Lower leg skin (tissue), 4 donors: ENCODE measurements at regions not wholly inside any gene's neighbourhood (a gene's known extent, or its start where the extent isn't known, plus 50 kb on each side); places are given as distances from the start of the nearest gene placed in this dataset.

Source experiments
- DNase-seq, 2 donors: peaks; one replicate each; pipeline ENCODE4 v3.0.0-alpha.2; 2019; ENCODE audit warnings: low spot score in 2 of 2
- H3K4me3 ChIP-seq: fragments of 200-600 bp; sonication (generic); 2 replicates; pipeline ENCODE4 v1.5.1; 2017; ENCODE audit warnings: mild to moderate bottlenecking, low read depth; ENCODE audit not compliant: poor library complexity, severe bottlenecking
- CTCF ChIP-seq, 3 donors: fragments of 450-650 bp; IDR thresholded peaks; one replicate each; pipeline ENCODE4 v1.5.1; 2016; ENCODE audit warnings: antibody characterized with exemption in 3 of 3, mild to moderate bottlenecking in 3 of 3, moderate library complexity in 2 of 3
- POLR2A ChIP-seq, 2 donors: fragments of 450-650 bp; IDR thresholded peaks; one replicate each; pipeline ENCODE4 v1.6.1; 2016 to 2017; ENCODE audit warnings: antibody characterized with exemption in 2 of 2, mild to moderate bottlenecking in 1 of 2, moderate library complexity in 1 of 2
- WGBS, 2 donors: methylation state at CpG; one replicate each; pipeline ENCODE4 v1.1.5; 2018; 5-methylcytosine and 5-hydroxymethylcytosine counted together
- intact Hi-C: fragments of 100-400 bp; cut with DNase I; formaldehyde crosslinking; loops from one replicate; pipeline ENCODE4 v1.15.0; 2023; ENCODE audit warnings: low total_unique reads

DNA sequence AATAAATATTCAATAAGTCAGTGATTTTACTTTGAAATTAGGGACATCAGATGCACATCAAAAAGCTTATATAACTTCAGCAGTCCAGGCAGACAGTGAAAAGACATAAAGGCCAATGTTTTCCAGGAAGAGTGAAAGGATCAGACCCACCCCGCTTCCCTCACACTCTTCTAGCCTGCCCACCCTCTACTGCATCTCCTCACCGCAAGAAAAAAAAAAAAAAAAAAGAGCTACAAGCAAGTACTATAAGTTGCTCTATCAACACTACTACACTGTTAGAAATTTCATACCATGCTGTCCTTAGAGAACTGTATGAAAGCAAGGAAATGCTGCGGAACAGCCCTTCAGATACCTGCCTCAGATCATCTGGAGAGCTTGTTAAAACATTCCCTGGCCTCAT lies 240.8 kb downstream of the ZEB2 start:
- intact Hi-C loops: no loop called here
- no peak overlapping the region for H3K4me3 ChIP-seq
- no peak for TF ChIP-seq CTCF (IDR thresholded peaks at IDR 0.05)
- no peak for TF ChIP-seq POLR2A (IDR thresholded peaks at IDR 0.05)
- WGBS, 2 donors: 87 to 93% methylated on average over 3 of the region's 3 CpGs
- no peak for DNase-seq

- intact Hi-C loops: no loop called here
- TF ChIP-seq CTCF (IDR thresholded peaks at IDR 0.05): no peak
- no peak for TF ChIP-seq POLR2A (IDR thresholded peaks at IDR 0.05)
- no peak for DNase-seq
- H3K4me3 ChIP-seq: no peak overlapping the region
- 93 to 96% methylated on average over 2 of the region's 2 CpGs for WGBS, 2 donors
These were observed 242.1 kb downstream of the ZEB2 start for GRCh38 chr2:144277622-144278354.

GRCh38 chr2:144275340-144275739 lies 244.6 kb downstream of the ZEB2 start:
- no peak overlapping the region for H3K4me3 ChIP-seq
- DNase-seq: no peak
- intact Hi-C loops: no loop called here
- TF ChIP-seq POLR2A (IDR thresholded peaks at IDR 0.05) (no peak), CTCF (IDR thresholded peaks at IDR 0.05) (no peak)

- intact Hi-C loops: no loop called here
- TF ChIP-seq CTCF (IDR thresholded peaks at IDR 0.05) (no peak), POLR2A (IDR thresholded peaks at IDR 0.05) (no peak)
- WGBS, 2 donors: 62 to 69% methylated on average over 2 of the region's 2 CpGs
- no peak overlapping the region for H3K4me3 ChIP-seq
- no peak for DNase-seq
These were observed 245.8 kb downstream of the ZEB2 start for GRCh38 chr2:144274131-144274530.

DNA sequence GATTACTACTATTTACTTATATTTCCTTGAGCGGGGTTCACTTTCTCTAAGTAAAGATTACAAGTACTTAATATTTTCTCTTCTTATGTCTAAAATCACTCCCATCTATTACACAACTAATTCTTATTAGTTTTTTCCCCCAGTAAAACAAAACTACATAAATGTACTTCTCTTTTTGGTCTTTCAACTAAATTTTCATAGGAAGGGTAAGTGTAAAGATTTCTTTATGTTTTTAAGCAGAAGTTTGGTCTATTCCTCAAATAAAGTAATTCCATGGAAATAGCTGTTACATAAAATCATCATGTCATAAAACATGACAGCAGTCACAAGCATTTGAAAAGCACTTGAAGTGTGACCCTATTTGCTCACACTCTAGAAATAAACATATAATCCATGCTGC lies 249.0 kb downstream of the ZEB2 start:
- TF ChIP-seq POLR2A (IDR thresholded peaks at IDR 0.05): no peak
- TF ChIP-seq CTCF (IDR thresholded peaks at IDR 0.05): no peak
- DNase-seq: no peak
- H3K4me3 ChIP-seq: no peak overlapping the region
- 98 to 100% methylated on average over 1 of the region's 1 CpG for WGBS, 2 donors
- intact Hi-C loops: no loop called here
